ENCODE measurements at regions not wholly inside any gene's neighbourhood (a gene's known extent, or its start where the extent isn't known, plus 50 kb on each side); places are given as distances from the start of the nearest gene placed in this dataset.

GRCh38 chr3:6532101-6532500 lies 328.8 kb upstream of the GRM7 start:
- no peak for DNase-seq

- DNase-seq = no peak
These were observed 319.9 kb upstream of the GRM7 start for GRCh38 chr3:6540981-6541380.

GRCh38 chr3:6542795-6543194 lies 318.1 kb upstream of the GRM7 start:
- DNase-seq = no peak

- DNase-seq = no peak
These were observed 311.6 kb upstream of the GRM7 start for GRCh38 chr3:6549296-6549695.

GRCh38 chr3:6551165-6551564 lies 309.8 kb upstream of the GRM7 start:
- DNase-seq = no peak

- DNase-seq = no peak
These were observed 300.7 kb upstream of the GRM7 start for GRCh38 chr3:6560259-6560658.

GRCh38 chr3:6567241-6567640 lies 293.7 kb upstream of the GRM7 start:
- DNase-seq = no peak

GRCh38 chr3:6568999-6569493 lies 291.9 kb upstream of the GRM7 start:
- no peak for DNase-seq

- DNase-seq = no peak
These were observed 289.5 kb upstream of the GRM7 start for GRCh38 chr3:6571448-6571847.

- DNase-seq = no peak
These were observed 283.3 kb upstream of the GRM7 start for GRCh38 chr3:6577584-6577983.

- DNase-seq = no peak
These were observed 282.4 kb upstream of the GRM7 start for GRCh38 chr3:6578526-6578925.

- no peak for DNase-seq
These were observed 280.1 kb upstream of the GRM7 start for GRCh38 chr3:6580808-6581207.

- DNase-seq = no peak
These were observed 275.6 kb upstream of the GRM7 start for GRCh38 chr3:6585360-6585759.

- no peak for DNase-seq
These were observed 260.7 kb upstream of the GRM7 start for GRCh38 chr3:6600237-6600636.

- no peak for DNase-seq
These were observed 259.5 kb upstream of the GRM7 start for GRCh38 chr3:6601374-6601773.

GRCh38 chr3:6602329-6602728 lies 258.6 kb upstream of the GRM7 start:
- DNase-seq = no peak

GRCh38 chr3:6605227-6605626 lies 255.7 kb upstream of the GRM7 start:
- no peak for DNase-seq

GRCh38 chr3:6608843-6609242 lies 252.1 kb upstream of the GRM7 start:
- no peak for DNase-seq

- no peak for DNase-seq
These were observed 248.8 kb upstream of the GRM7 start for GRCh38 chr3:6612034-6612616.

- no peak for DNase-seq
These were observed 238.7 kb upstream of the GRM7 start for GRCh38 chr3:6622260-6622659.

GRCh38 chr3:6622712-6623111 lies 238.2 kb upstream of the GRM7 start:
- no peak for DNase-seq

GRCh38 chr3:6631376-6631775 lies 229.5 kb upstream of the GRM7 start:
- no peak for DNase-seq

GRCh38 chr3:6640907-6641306 lies 220.0 kb upstream of the GRM7 start:
- no peak for DNase-seq

GRCh38 chr3:6644070-6644929 lies 216.6 kb upstream of the GRM7 start:
- no peak for DNase-seq

GRCh38 chr3:6654670-6655069 lies 206.2 kb upstream of the GRM7 start:
- no peak for DNase-seq

All from CD4-positive, alpha-beta T cell treated with Interleukin-4 for 4 hours (primary cell).